GM03348 (cell line): ENCODE measurements at regions not wholly inside any gene's neighbourhood (a gene's known extent, or its start where the extent isn't known, plus 50 kb on each side); places are given as distances from the start of the nearest gene placed in this dataset.

Experiments
- DNase-seq: peaks from one replicate; pipeline ENCODE4 v3.0.0; 2012; ENCODE audit warnings: low spot score

DNA sequence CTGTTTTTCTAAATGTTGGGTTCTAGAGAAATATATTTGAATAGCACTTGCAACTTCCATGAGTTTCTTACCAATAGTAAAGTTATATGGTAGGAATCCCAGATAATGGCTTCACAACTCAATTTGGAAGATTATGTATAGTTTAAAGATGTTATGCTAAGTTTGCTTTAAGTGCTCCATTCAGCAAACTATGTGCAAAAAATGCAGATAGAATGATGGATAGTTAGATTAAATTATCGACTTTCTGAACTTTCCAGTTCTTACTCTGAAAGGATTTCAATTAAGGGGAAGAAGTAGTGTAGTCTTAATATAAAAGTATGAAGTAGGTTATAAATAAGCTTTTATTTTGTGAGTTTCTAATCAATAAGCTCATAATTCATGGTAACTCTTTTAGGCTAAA lies 60.7 kb upstream of the NFKB1 start:
- DNase-seq: no peak

DNA sequence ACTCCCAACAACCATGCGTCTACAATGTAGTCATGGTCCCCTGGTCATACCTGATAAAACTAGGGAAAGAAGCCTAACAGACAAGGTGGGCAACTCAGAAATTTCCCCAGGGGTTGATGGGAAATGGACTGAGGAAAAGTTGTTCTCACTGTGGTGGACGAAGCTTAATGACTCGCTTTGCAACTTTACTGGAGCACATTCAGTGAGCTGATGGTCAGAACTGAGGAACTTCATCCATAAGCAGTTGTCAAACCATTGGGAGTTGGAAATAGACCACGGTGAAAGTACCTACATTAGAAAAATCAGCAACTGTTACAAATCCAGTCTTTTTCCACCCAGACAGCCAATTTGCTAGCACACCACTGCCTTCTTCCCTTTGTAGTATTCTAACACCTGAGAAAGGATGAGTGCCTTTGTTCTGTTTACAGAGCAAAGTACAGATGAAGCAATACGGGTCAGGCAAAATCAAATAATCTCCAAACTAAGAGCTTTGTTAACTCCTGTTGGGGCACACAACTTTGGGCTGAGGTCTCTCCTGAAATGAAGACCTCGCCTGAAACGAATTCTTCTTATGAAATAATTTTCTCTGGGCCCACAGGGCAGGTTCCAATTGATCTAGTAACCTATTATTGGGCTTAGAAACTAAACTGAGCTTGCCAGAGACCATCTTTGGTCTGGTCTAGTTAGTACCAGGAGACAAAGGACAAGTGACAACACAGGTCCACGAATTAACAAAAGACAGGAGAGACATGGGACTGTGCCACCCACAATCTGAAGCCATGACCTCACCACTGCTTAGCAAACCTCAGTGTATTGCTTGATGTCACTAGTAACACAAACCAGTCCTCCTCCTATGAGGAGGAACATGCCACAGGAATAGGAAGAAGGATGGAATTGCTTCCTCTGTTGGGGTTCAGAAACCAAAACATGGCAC lies 58.9 kb upstream of the NFKB1 start:
- DNase-seq: no peak

DNA sequence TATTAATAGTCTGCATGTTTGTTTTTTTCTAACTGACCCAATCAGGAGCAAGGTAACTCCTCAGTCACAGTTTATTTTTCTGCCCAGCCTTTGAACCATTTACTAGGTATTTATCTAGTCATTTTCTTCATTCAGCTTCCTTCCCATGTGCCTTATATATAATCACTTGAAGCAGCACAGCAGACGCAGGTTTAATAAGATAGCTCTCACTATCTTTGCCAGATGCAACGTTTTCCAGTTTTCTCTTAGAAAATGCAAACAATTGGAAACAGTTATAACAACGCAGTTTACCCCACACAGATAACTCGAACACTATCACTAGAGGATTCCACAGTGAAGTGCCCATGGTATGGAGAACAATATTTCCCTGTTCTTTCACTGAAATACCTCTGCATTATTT lies 56.4 kb upstream of the NFKB1 start:
- no peak for DNase-seq

- DNase-seq: no peak
Measured at GRCh38 chr4:102445213-102445612, 55.9 kb upstream of the NFKB1 start.

GRCh38 chr4:102447413-102447812 lies 53.7 kb upstream of the NFKB1 start:
- no peak for DNase-seq

GRCh38 chr4:102449751-102450352 lies 51.3 kb upstream of the NFKB1 start:
- DNase-seq: peak; percentile 55

DNA sequence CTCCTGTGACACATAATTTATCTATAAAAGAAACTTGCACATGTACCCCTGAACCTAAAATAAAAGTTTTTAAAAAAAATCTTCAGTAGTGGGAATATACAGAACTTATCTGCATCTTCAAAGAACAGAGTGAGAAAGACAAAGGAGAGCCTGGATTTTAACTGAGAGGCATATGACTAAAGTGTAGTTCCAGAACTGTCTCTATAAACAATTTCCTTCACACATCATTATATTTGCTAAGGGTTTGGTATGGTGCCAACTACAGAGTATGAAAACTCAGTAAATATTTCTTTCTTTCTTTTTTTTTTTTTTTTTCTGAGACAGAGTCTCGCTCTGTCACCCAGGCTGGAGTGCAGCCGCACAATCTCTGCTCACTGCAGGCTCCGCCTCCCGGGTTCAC lies 49.9 kb upstream of the NFKB1 start:
- no peak for DNase-seq
